Colonic mucosa (tissue), 4 donors: ENCODE measurements at regions not wholly inside any gene's neighbourhood (a gene's known extent, or its start where the extent isn't known, plus 50 kb on each side); places are given as distances from the start of the nearest gene placed in this dataset.

Experiments
- DNase-seq: peaks from one replicate; pipeline ENCODE4 v3.0.0-alpha.2; 2020
- H3K27ac ChIP-seq: fragments of 200-600 bp; one replicate; pipeline ENCODE4 v1.8.0; 2021
- H3K27me3 ChIP-seq: fragments of 200-600 bp; one replicate; pipeline ENCODE4 v1.8.0; 2021
- H3K36me3 ChIP-seq: fragments of 200-600 bp; one replicate; pipeline ENCODE4 v1.8.0; 2021
- H3K4me1 ChIP-seq: fragments of 200-600 bp; one replicate; pipeline ENCODE4 v1.8.0; 2021; ENCODE audit warnings: mild to moderate bottlenecking
- H3K4me3 ChIP-seq: fragments of 200-600 bp; one replicate; pipeline ENCODE4 v1.8.0; 2021
- H3K9ac ChIP-seq, 2 donors: one replicate each; pipeline ENCODE4 v1.7.0; 2013; ENCODE audit warnings: control low read depth in 2 of 2, low read depth in 2 of 2, low read length in 2 of 2
- H3K9me3 ChIP-seq: fragments of 200-600 bp; one replicate; pipeline ENCODE4 v1.8.0; 2021
- intact Hi-C: fragments of 100-400 bp; cut with DNase I; formaldehyde crosslinking; loops from one replicate; pipeline ENCODE4 v1.14.1; 2022
- TF ChIP-seq, protein P1 (sequence below): fragments of 200-600 bp; IDR thresholded peaks from one replicate; pipeline ENCODE4 v1.8.0; 2022; ENCODE audit warnings: antibody characterized with exemption, mild to moderate bottlenecking
- donor health status: healthy.
- donor health status: DM: no; HTN: no; CAD: no.
- donor health status: DM: no; HTN: no; CAD: no.

DNA sequence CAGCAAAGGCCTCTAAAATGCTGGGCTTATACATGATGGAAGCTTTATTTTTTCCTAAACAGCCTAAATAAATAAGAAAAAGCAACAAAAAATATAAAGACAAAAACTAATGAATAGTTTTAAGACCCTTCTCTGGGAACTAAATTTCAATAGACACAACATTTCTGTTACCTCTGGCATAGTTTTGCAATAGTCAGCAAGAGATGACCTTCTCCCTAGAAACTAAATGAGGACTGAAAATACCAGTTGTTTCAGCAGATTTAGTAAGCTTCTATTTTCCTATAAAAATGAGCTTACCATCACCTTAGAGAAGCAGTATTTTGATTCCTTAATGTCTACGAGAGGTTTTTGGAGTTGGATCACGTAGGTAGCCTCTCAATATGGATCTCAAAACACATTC lies 471.4 kb upstream of the NRP1 start:
- H3K9me3 ChIP-seq = no peaks in the 10 kb centered on the region
- no peaks in the 10 kb centered on the region for H3K36me3 ChIP-seq
- no peaks in the 10 kb centered on the region for H3K27me3 ChIP-seq
- H3K4me3 ChIP-seq = no peak overlapping the region
- TF ChIP-seq, protein P1, sequence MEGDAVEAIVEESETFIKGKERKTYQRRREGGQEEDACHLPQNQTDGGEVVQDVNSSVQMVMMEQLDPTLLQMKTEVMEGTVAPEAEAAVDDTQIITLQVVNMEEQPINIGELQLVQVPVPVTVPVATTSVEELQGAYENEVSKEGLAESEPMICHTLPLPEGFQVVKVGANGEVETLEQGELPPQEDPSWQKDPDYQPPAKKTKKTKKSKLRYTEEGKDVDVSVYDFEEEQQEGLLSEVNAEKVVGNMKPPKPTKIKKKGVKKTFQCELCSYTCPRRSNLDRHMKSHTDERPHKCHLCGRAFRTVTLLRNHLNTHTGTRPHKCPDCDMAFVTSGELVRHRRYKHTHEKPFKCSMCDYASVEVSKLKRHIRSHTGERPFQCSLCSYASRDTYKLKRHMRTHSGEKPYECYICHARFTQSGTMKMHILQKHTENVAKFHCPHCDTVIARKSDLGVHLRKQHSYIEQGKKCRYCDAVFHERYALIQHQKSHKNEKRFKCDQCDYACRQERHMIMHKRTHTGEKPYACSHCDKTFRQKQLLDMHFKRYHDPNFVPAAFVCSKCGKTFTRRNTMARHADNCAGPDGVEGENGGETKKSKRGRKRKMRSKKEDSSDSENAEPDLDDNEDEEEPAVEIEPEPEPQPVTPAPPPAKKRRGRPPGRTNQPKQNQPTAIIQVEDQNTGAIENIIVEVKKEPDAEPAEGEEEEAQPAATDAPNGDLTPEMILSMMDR = no peak
- intact Hi-C loops = no loop called here
- no peaks in the 10 kb centered on the region for H3K4me1 ChIP-seq
- no peak overlapping the region for H3K9ac ChIP-seq
- no peak overlapping the region for H3K27ac ChIP-seq
- no peak for DNase-seq

DNA sequence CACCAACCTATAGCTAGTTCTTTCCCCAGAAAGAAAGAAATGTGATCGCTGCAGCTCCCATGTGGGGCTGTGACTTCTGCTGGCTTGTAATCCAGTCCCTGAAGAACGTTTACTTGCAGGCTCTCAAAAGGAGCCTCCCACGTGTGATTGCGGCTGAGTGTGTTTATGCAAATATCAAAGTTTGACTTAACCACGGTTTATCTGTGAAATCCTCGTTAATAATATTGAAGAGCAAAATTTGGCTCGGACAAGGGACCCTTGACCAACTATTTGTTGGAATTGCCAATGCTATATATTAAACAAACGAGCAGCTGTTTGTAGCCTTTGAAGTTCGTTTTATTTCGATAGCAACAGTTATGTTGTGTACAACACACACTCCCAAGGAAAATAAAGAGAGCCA lies 470.1 kb upstream of the NRP1 start:
- intact Hi-C loops = no loop called here
- Histone ChIP-seq H3K27me3 (no peaks in the 10 kb centered on the region), H3K9me3 (no peaks in the 10 kb centered on the region), H3K4me1 (no peaks in the 10 kb centered on the region), H3K36me3 (no peaks in the 10 kb centered on the region), H3K9ac (no peak overlapping the region), H3K4me3 (no peak overlapping the region), H3K27ac (no peak overlapping the region)
- TF ChIP-seq, protein P1 = no peak
- no peak for DNase-seq

DNA sequence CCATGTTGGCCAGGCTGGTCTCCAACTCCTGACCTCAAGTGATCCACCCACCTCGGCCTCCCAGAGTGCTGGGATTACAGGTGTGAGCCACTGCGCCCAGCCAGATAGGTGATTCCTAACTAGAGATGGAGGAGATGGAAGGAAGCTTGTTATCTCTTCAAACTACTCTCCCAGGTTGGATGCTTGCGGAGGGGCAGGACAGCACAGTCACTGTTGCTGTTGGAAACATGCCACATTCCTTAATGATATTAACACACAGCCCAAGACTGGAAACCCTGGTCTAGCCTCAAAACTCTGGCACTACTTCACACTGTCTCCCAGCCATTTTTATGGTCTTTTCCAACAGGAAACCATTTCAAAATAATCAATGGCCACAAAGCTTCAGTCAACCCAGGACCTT lies 468.8 kb upstream of the NRP1 start:
- TF ChIP-seq, protein P1 = no peak
- Histone ChIP-seq H3K9ac (no peak overlapping the region), H3K27me3 (no peaks in the 10 kb centered on the region), H3K9me3 (no peaks in the 10 kb centered on the region), H3K27ac (no peak overlapping the region), H3K4me1 (no peaks in the 10 kb centered on the region), H3K36me3 (no peaks in the 10 kb centered on the region), H3K4me3 (no peak overlapping the region)
- DNase-seq = no peak
- intact Hi-C loops = no loop called here

DNA sequence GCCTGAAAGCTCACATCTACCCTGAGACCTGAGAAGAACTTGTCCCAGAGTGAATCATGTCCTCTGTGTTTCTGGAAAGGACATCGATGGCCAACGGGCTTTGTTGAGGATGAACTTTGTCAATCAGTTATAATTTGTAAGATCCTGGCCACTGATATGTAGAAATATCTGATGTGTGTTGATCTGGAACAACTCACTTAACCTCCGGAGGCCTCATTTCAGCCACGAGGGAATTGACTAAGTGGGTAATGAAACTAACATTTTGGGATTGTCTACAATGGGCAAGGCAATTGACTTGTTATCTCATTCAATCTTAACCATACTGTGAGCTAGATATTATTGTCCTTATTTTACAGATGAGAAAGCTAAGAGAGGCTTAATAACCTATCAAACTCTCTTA lies 468.1 kb upstream of the NRP1 start:
- Histone ChIP-seq H3K27me3 (no peaks in the 10 kb centered on the region), H3K36me3 (no peaks in the 10 kb centered on the region), H3K9me3 (no peaks in the 10 kb centered on the region), H3K4me3 (no peak overlapping the region), H3K27ac (no peak overlapping the region), H3K4me1 (no peaks in the 10 kb centered on the region), H3K9ac (no peak overlapping the region)
- intact Hi-C loops = no loop called here
- TF ChIP-seq, protein P1 = no peak
- DNase-seq = no peak

DNA sequence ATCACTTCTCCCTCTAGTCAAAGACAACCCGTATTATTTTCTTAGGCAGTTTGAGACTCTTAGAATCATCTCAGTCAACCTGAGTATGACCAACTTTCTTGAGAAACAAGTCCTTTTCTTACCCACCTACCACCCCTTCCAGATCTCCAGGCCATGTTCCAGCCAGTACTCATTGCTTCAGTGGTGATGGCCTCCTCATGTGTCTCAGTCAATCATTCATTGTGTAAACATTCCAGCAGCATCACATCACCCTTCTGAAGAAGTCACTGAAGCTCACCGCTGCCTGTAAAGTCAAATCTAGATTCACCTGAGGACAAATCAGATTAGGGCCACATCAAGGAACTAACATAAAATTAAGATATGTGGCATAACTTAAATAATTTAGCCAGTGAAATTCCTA lies 467.2 kb upstream of the NRP1 start:
- no peak overlapping the region for H3K27ac ChIP-seq
- H3K4me1 ChIP-seq = no peaks in the 10 kb centered on the region
- TF ChIP-seq, protein P1 = no peak

DNA sequence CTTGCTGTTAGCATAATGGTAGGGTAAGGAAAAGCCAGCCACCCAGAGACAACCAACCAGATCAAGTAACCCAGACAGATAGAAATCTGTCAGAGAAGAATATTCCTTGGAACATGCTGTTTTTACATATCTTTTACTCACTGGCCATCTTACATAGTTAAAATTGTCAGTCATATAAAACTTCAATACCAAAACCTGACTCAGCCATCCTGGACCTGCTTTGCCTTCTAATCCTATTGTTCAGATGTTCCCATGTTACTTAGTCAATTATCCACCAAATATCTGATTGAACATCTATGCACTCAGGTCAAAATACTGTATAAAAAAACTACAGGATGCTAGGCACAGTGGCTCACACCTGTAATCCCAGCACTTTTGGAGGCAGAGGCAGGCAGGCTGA lies 466.5 kb upstream of the NRP1 start:
- Histone ChIP-seq H3K9me3 (no peaks in the 10 kb centered on the region), H3K36me3 (no peaks in the 10 kb centered on the region)

More for the DNA sequence above, 467.2 kb upstream of the NRP1 start:
- H3K4me3 ChIP-seq = no peak overlapping the region
- intact Hi-C loops = no loop called here
- H3K27me3 ChIP-seq = no peaks in the 10 kb centered on the region
- no peaks in the 10 kb centered on the region for H3K36me3 ChIP-seq
- H3K9ac ChIP-seq = no peak overlapping the region
- H3K9me3 ChIP-seq = no peaks in the 10 kb centered on the region
- DNase-seq = no peak

More for the DNA sequence above, 466.5 kb upstream of the NRP1 start:
- Histone ChIP-seq H3K27me3 (no peaks in the 10 kb centered on the region), H3K9ac (no peak overlapping the region), H3K4me1 (no peaks in the 10 kb centered on the region), H3K27ac (no peak overlapping the region), H3K4me3 (no peak overlapping the region)
- intact Hi-C loops = no loop called here
- no peak for DNase-seq
- TF ChIP-seq, protein P1 = no peak
